ENCODE measurements at regions not wholly inside any gene's neighbourhood (a gene's known extent, or its start where the extent isn't known, plus 50 kb on each side); places are given as distances from the start of the nearest gene placed in this dataset.

GRCh38 chr16:9425236-9425635, 333.8 kb downstream of the HAPSTR1 start:
- no peak for DNase-seq

DNA sequence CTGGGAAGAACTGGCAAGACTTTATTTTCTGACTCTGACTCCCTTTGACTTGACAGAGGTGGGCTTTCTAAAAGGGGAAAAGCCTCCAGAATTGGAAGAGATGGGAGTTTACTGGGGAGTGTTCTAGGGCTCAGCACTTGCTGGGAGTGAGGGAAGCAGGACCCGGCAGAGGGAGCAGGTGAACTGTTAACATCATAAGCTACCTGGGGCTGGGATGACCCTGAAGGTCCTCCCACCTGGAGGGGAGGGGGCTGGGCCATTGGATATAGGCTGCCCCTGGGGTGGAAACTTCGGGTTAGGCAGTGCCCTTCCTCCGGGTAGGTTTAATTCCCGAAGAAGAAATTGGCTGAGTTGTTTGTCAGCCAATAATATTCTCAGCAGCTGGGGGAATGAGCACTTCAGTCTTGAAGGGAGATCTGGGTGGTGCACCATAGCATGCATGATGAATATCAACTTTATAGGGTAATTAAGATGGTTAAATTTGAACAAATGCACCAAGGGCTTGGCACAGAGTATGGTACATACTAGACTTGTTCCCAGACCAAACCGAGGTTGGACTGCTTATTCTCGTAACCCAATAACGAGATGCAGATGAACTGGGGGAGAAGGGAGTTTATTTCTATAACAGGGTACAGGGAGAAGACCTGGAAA, 337.0 kb downstream of the HAPSTR1 start:
- DNase-seq, result no peak

DNA sequence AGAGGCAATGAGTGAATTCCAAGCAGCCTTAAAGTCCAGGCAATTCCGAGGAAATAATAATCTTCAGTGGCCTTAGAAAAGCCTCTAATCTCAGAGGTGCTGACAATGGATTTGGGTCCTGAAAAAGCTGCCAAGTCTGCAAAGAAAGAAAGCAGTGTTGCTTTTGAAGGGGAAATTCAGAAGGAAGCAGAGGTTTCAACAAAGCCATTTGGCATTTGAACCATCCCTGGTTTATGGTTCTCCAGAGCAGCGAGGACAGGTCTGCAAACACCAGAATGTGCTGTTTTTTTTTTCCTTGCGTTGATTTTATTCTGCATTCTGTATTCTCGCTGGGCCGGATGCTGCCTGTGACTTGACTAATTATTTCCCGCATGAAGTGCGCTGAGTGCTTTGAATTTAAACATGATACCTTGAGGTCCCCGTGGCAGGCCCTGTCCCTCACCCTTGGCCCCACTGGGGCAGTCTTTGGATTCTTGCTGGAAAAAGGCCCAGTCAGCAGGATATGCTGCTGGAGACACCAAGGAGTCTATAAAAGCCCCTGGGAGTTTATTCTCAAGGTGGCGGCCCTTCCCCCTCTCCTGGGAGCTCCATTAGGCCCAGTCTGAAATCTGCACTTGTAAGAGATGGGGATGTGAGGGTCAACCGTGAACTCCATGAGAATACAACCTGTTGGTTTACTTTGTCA, 338.3 kb downstream of the HAPSTR1 start:
- no peak for DNase-seq

- DNase-seq, result no peak
Measured at GRCh38 chr16:9434659-9435058, 343.2 kb downstream of the HAPSTR1 start.

DNA sequence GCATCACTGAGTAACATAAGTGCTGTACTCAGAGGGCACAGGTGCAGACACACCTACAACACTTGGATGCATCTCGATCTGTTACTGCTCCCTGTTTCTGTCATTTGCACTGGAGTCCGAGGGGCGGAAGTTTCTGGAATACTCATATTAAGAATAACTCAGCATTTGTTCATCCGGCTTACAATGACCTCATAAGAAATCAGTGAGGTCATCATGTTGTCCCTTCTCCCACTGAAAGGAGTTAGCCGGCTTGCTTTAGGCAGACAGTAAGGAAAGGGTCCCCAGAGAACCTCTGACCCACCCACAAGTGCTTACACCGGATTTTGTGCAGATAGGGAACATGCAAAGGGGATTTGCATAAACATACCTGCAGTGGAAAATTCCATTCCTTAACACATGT, 344.7 kb downstream of the HAPSTR1 start:
- no peak for DNase-seq

DNA sequence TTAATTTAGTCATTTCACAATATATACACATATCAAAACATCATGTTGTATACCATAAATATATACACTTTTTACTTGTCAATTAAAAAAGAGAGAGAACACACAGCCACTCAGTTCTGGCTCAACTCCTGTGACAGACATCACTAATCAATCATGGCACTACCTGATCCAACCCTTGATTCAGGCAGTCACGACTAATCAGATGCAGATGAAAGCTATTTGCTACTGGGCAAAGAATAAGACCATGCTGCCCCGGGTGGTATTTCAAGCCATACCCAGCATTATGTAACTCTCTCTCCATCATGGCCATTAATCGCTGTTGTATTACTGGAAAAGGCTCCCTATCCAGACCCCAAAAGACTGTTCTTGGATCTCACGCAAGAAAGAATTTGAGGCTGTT, 345.7 kb downstream of the HAPSTR1 start:
- DNase-seq, result no peak

DNA sequence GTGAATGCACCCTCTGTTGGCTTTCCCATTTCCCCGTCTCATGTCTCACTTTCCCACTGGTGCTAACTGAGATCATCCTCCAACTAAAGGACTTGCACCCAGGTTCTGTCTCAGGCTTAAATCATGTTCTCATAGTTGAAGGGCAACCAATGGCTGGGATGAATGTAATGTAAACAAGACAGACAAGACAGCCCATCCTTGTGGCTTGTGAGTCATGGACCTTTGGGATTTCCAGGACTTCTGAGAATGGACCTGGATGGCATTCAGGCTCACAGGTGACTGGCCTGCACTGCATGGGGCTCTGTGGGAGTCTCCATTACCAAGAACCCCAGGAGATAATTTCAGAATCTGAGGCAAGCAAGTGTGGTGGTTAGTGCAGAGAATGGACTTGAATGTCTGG, 347.5 kb downstream of the HAPSTR1 start:
- DNase-seq, result no peak

GRCh38 chr16:9441012-9441411, 349.6 kb downstream of the HAPSTR1 start:
- no peak for DNase-seq

GRCh38 chr16:9443864-9444263, 352.4 kb downstream of the HAPSTR1 start:
- no peak for DNase-seq

- no peak for DNase-seq
Measured at GRCh38 chr16:9446471-9447194, 355.2 kb downstream of the HAPSTR1 start.

DNA sequence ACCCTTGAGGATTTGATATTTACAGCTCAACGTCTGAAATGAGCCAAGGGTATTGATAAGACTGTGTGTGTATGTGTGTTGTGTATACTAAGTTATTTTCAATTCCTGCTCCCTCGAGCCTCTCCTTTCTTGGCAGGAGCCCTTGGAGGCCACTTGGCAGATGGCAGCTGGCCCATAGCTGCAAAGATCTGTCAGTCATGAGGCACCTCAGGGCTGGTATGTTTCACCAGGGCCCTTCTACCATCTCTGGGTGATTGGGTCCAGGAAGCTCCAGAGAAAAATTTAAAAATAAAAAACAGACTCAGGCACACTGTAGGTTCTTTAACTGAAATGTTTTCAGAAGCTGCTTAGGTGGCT, 355.7 kb downstream of the HAPSTR1 start:
- no peak for DNase-seq

GRCh38 chr16:9447699-9448098, 356.3 kb downstream of the HAPSTR1 start:
- no peak for DNase-seq

DNA sequence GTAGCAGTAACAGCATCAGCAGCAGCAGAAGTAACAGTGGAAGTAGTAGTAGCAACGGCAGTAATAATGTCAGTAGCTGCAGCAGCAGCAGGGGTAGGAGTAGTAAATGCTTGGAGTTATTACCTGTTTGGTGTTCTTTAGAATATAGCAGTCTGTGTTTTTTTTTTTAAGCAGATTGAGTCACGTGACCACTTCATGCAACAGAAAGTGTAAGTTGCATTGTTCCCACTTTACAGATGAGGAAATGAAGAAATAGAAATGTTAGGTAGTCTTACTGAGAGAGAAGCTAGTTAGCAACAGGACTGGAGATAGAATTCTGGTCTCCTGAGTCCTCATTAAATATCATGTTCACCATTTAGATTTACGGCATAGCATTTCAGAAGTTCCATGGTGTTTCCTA, 358.2 kb downstream of the HAPSTR1 start:
- no peak for DNase-seq

- DNase-seq, result no peak
Measured at GRCh38 chr16:9457215-9457614, 365.8 kb downstream of the HAPSTR1 start.

DNA sequence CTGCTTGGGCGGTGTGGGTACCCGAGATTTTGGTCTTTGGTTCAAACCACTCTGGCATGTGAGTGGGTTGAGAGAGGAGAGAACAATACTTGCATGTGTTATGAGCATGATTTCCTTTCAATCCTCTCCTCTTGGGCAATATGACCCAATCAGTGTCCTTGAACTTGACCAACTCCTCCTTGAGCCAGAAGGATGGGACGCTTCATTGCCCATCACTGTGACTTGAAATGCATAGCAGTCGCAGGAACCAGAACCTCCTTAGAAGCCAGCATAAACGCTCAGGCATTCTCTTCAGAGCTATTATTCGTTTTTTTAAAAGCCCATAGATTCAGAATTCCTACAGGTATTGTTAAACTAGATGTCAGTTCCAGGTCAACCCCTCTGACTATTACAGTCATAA, 367.4 kb downstream of the HAPSTR1 start:
- no peak for DNase-seq

DNA sequence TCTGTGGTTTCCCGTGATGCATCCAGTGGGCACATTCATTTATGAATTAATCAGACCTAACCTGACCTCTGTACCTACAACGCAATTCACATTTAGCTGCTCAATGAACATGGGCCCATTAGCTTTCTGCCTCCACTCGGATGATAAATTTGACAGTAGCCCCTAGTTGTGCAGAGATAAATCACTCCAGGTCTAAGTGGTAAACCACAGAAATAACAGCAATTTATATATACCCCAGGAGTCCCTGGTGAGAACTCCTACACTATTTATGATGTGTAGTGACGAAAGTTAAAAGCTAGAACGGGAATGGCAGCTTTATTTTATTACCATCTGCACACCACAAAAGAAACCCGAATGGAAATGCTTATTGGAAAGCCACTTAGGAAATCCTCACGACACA, 371.5 kb downstream of the HAPSTR1 start:
- DNase-seq, result no peak

GRCh38 chr16:9463461-9463860, 372.0 kb downstream of the HAPSTR1 start:
- no peak for DNase-seq

DNA sequence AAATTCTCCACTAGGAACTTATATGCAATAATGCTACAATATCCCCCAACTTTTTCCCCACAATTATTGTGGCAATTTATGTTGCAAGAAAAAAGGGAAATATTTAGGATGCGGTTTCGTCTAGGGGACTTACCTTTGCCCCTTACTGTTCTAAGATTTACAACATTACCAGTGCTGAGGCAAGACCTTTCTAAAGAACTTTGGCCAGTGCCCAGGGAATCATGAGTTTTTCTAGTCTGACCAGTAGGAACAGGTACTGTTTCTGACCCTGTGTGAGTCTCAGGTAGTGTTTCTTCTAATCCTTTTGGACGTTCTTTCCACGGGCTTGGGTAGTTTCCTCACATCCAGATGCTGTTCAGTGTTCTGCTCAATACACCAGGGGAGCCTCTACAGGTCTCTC, 373.7 kb downstream of the HAPSTR1 start:
- no peak for DNase-seq

DNA sequence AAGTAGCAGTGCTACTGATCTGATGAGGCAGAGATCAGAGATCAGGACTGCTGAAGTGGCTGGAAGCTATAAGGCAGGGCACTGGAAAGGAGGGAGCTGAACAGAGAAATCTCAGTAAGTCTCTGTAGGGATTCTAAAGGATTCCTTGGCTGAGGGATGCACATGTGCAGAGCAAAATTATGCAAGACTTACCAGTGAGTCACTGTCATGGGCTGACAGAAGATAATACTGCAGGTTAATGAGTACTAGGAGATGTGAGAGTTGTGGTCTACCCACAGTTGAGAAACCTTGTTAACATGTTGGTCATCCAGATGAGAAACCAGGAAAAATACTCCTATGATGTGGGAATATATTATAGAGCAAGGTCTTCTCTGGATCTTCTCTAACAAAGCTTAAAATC, 378.1 kb downstream of the HAPSTR1 start:
- DNase-seq, result no peak

DNA sequence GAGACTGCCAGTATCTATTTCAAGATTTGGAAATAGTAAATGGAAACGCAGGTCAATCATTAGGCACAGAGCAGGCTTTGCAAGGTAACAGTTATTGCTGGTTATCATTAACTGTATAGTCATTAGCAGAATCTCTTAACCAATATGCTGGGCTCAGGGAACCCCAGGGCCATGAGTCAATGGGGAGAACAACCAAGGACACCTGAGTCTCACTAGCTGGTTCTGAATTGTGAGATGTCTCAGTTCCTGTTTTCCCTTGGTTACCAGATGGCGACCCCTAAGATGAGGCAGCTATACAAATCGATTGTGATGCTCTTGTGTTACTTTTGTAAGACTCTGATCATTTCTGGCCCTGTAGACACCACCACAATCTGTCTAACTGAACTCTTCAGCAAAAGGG, 385.3 kb downstream of the HAPSTR1 start:
- no peak for DNase-seq

GRCh38 chr16:9479008-9479407, 387.6 kb downstream of the HAPSTR1 start:
- no peak for DNase-seq

GRCh38 chr16:9480503-9480902, 389.1 kb downstream of the HAPSTR1 start:
- no peak for DNase-seq

GRCh38 chr16:9481747-9482730, 390.6 kb downstream of the HAPSTR1 start:
- DNase-seq, result no peak
